Caco-2 (cell line): ENCODE measurements at regions not wholly inside any gene's neighbourhood (a gene's known extent, or its start where the extent isn't known, plus 50 kb on each side); places are given as distances from the start of the nearest gene placed in this dataset.

Source experiments
- BruUV-seq: library from RNA; stranded (reverse); fragments of 400-500 nt; replicated peaks from 2 replicates; lab custom pipeline; 2021; lab: Mats Ljungman, UMichigan
- CTCF ChIA-PET: fragments of 300-600 bp; sonication (Branson Sonifier 250); formaldehyde crosslinking; loops from one replicate; lab custom pipeline; 2022; ENCODE audit warnings: antibody characterized with exemption; lab: Charles Lee
- POLR2A ChIA-PET: fragments of 300-600 bp; sonication (Branson Sonifier 250); formaldehyde crosslinking; loops from one replicate; lab custom pipeline; 2022; ENCODE audit warnings: antibody characterized with exemption; lab: Charles Lee
- DNase-seq, 2 experiments: peaks; one replicate each; pipeline versions ENCODE4 v3.0.0 to v3.0.0-alpha.2; 2020 to 2022
- H3K27me3 ChIP-seq: replicated peaks from 2 replicates; pipeline ENCODE4 v1.6.0; 2011; ENCODE audit warnings: low read length; ENCODE audit not compliant: control insufficient read depth, insufficient read depth
- H3K36me3 ChIP-seq: 2 replicates; pipeline ENCODE4 v1.5.1; 2011; ENCODE audit warnings: low read length; ENCODE audit not compliant: control insufficient read depth, insufficient read depth
- H3K4me1 ChIP-seq: fragments of 250-450 bp; sonication (Bioruptor Pico); 2 replicates; pipeline ENCODE4 v1.5.1; 2020; ENCODE audit warnings: mild to moderate bottlenecking
- H3K4me3 ChIP-seq: 2 replicates; pipeline ENCODE4 v1.5.1; 2011; ENCODE audit warnings: low read depth, mild to moderate bottlenecking, control low read depth, low read length
- H3K9me3 ChIP-seq: fragments of 250-450 bp; sonication (Bioruptor Pico); 2 replicates; pipeline ENCODE4 v1.5.1; 2020; ENCODE audit warnings: mild to moderate bottlenecking, moderate library complexity
- H3K27ac Mint-ChIP-seq: one replicate; pipeline ENCODE4 v1.8.0; 2022; ENCODE audit warnings: mixed read lengths; ENCODE audit not compliant: unreplicated experiment
- H3K27me3 Mint-ChIP-seq: one replicate; pipeline ENCODE4 v1.8.0; 2022; ENCODE audit warnings: mixed read lengths; ENCODE audit not compliant: insufficient read depth, unreplicated experiment
- H3K36me3 Mint-ChIP-seq: one replicate; pipeline ENCODE4 v1.8.0; 2022; ENCODE audit warnings: mild to moderate bottlenecking, mixed read lengths; ENCODE audit not compliant: insufficient read depth, unreplicated experiment
- H3K4me1 Mint-ChIP-seq: one replicate; pipeline ENCODE4 v1.8.0; 2022; ENCODE audit warnings: low read depth, mixed read lengths; ENCODE audit not compliant: unreplicated experiment
- H3K4me3 Mint-ChIP-seq: one replicate; pipeline ENCODE4 v1.8.0; 2022; ENCODE audit warnings: mild to moderate bottlenecking, moderate library complexity, mixed read lengths; ENCODE audit not compliant: unreplicated experiment
- H3K9me3 Mint-ChIP-seq: one replicate; pipeline ENCODE4 v1.8.0; 2022; ENCODE audit warnings: mixed read lengths; ENCODE audit not compliant: unreplicated experiment
- CTCF ChIP-seq, 2 experiments: fragments of 200-600 bp in 1 of 2; IDR thresholded peaks; 1 replicate in 1 of 2; 2 replicates in 1 of 2; pipeline versions ENCODE4 v1.5.1 to v1.8.0; 2011 to 2022; ENCODE audit warnings: antibody characterized with exemption in 1 of 2, control low read depth in 1 of 2, inconsistent platforms in 1 of 2, low read depth in 1 of 2, low read length in 1 of 2, mild to moderate bottlenecking in 1 of 2, moderate library complexity in 1 of 2; ENCODE audit not compliant: insufficient read depth in 1 of 2, severe bottlenecking in 1 of 2, unreplicated experiment in 1 of 2
- intact Hi-C: fragments of 100-400 bp; cut with micrococcal nuclease; formaldehyde crosslinking; loops from one replicate; pipeline ENCODE4 v1.10.0; 2022; ENCODE audit not compliant: unreplicated experiment

- ChIA-PET POLR2A (no interaction called here), CTCF (no interaction called here)
- TF ChIP-seq CTCF (IDR thresholded peaks at IDR 0.05; ENCODE audit: insufficient read depth in 1 of 2, low read depth in 1 of 2, low read length in 1 of 2, severe bottlenecking in 1 of 2, unreplicated experiment in 1 of 2), result no peak
- no TSS peak for BruUV-seq
- Histone ChIP-seq H3K36me3 (no peaks in the 10 kb centered on the region), H3K4me3 (no peak overlapping the region), H3K9me3 (no peaks in the 10 kb centered on the region; the same call in 1 of the 2 replicates), H3K27me3 (no peaks in the 10 kb centered on the region), H3K4me1 (peaks cover 9% of the 10 kb centered on the region)
- H3K36me3 Mint-ChIP-seq, result no peaks in the 10 kb centered on the region
- no peak overlapping the region for H3K4me3 Mint-ChIP-seq
- H3K27me3 Mint-ChIP-seq, result no peaks in the 10 kb centered on the region
- no peak overlapping the region for H3K27ac Mint-ChIP-seq
- peaks cover 17% of the 10 kb centered on the region for H3K4me1 Mint-ChIP-seq
- H3K9me3 Mint-ChIP-seq, result no peaks in the 10 kb centered on the region
- intact Hi-C loops, result no loop called here
- DNase-seq, result no peak
Observed at GRCh38 chr5:56649569-56649968, 165.8 kb upstream of the MAP3K1 start.

- POLR2A ChIA-PET, result no interaction called here
- DNase-seq, result no peak
Observed at GRCh38 chr5:56648460-56649034, 166.8 kb upstream of the MAP3K1 start.

GRCh38 chr5:56647099-56647850, 168.1 kb upstream of the MAP3K1 start:
- Histone ChIP-seq H3K9me3 (no peaks in the 10 kb centered on the region; the same call in 1 of the 2 replicates), H3K4me1 (peaks cover 20% of the 10 kb centered on the region), H3K36me3 (no peaks in the 10 kb centered on the region), H3K27me3 (no peaks in the 10 kb centered on the region), H3K4me3 (no peak overlapping the region)
- Mint-ChIP-seq H3K4me3 (no peak overlapping the region), H3K36me3 (no peaks in the 10 kb centered on the region), H3K9me3 (no peaks in the 10 kb centered on the region), H3K4me1 (peaks cover 21% of the 10 kb centered on the region), H3K27ac (no peak overlapping the region), H3K27me3 (no peaks in the 10 kb centered on the region)
- TF ChIP-seq CTCF (IDR thresholded peaks at IDR 0.05; ENCODE audit: insufficient read depth in 1 of 2, low read depth in 1 of 2, low read length in 1 of 2, severe bottlenecking in 1 of 2, unreplicated experiment in 1 of 2), result no peak
- no peak for DNase-seq
- CTCF ChIA-PET, result no interaction called here
- intact Hi-C loops, result no loop called here
- BruUV-seq, result no TSS peak
- POLR2A ChIA-PET, result no interaction called here

More at GRCh38 chr5:56648460-56649034, 166.8 kb upstream of the MAP3K1 start:
- H3K4me1 ChIP-seq, result peaks cover 12% of the 10 kb centered on the region
- no peaks in the 10 kb centered on the region; the same call in 1 of the 2 replicates for H3K9me3 ChIP-seq
- Mint-ChIP-seq H3K27ac (no peak overlapping the region), H3K36me3 (no peaks in the 10 kb centered on the region), H3K4me3 (no peak overlapping the region), H3K27me3 (no peaks in the 10 kb centered on the region), H3K4me1 (peaks cover 21% of the 10 kb centered on the region), H3K9me3 (no peaks in the 10 kb centered on the region)
- H3K4me3 ChIP-seq, result no peak overlapping the region
- intact Hi-C loops, result no loop called here
- no TSS peak for BruUV-seq
- CTCF ChIA-PET, result no interaction called here
- no peaks in the 10 kb centered on the region for H3K27me3 ChIP-seq
- no peak for TF ChIP-seq CTCF (IDR thresholded peaks at IDR 0.05; ENCODE audit: insufficient read depth in 1 of 2, low read depth in 1 of 2, low read length in 1 of 2, severe bottlenecking in 1 of 2, unreplicated experiment in 1 of 2)
- no peaks in the 10 kb centered on the region for H3K36me3 ChIP-seq
